ENCODE measurements at regions not wholly inside any gene's neighbourhood (a gene's known extent, or its start where the extent isn't known, plus 50 kb on each side); places are given as distances from the start of the nearest gene placed in this dataset.

GRCh38 chr10:6349846-6350535, 147.3 kb downstream of the PFKFB3 start (continued):
- TF ChIP-seq TAF1 (IDR thresholded peaks at IDR 0.05; ENCODE audit: low read depth, low read length) (no peak), RNF2 (IDR thresholded peaks at IDR 0.05; ENCODE audit: borderline replicate concordance, low read depth, low read length, missing control alignments, poor library complexity, severe bottlenecking) (no peak), TCF12 (IDR thresholded peaks at IDR 0.05; ENCODE audit: low read depth, low read length) (no peak), CBX8 (IDR thresholded peaks at IDR 0.05; ENCODE audit: borderline replicate concordance, low read depth, low read length) (no peak), PHF8 (conservative IDR thresholded peaks at IDR 0.05; ENCODE audit: low read depth, low read length) (no peak)

All from H1 (cell line).